Vagina (tissue), 2 donors: ENCODE measurements at regions not wholly inside any gene's neighbourhood (a gene's known extent, or its start where the extent isn't known, plus 50 kb on each side); places are given as distances from the start of the nearest gene placed in this dataset.

Experiments used
- CTCF ChIP-seq, 3 experiments: fragments of 450-650 bp in 2 of 3; fragments of 200-600 bp in 1 of 3; sonication (generic) in 1 of 3; IDR thresholded peaks; one replicate each; pipeline ENCODE4 v1.5.1; 2017 to 2019; ENCODE audit warnings: antibody characterized with exemption in 3 of 3, mild to moderate bottlenecking in 2 of 3, moderate library complexity in 2 of 3
- POLR2A ChIP-seq, 2 donors: fragments of 450-650 bp; IDR thresholded peaks; one replicate each; pipeline ENCODE4 v1.6.1; 2017; ENCODE audit warnings: antibody characterized with exemption in 2 of 2, mild to moderate bottlenecking in 2 of 2, moderate library complexity in 2 of 2
- POLR2AphosphoS5 ChIP-seq, 2 donors: sonication (generic); formaldehyde crosslinking; IDR thresholded peaks; one replicate each; pipeline ENCODE4 v1.9.0; 2017; ENCODE audit warnings: antibody characterized with exemption in 2 of 2, mild to moderate bottlenecking in 2 of 2, low read depth in 1 of 2; ENCODE audit not compliant: insufficient read depth in 1 of 2

DNA sequence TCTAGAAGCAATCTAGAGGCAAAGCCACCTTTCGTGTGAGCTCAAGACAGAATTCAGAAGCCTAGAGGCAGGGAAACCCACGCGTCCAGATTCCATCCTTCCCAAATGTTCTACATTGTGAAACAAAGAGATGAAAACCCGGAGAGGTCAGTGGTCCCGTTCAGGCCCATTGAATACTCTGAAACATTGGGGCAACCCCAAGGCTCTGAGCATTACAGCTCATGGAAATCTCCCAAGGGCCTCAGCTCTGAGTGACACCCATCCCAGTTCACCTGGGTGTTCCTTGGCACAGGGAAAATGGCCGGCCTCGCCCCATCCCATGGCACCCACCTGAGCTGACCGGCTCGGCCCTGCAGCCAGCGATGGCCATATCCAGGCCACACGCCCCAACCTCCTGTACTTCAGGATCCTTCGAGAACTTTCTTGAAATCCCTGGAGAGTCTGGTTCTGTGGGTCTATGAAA is 128.6 kb upstream of the FGF3 start:
- TF ChIP-seq POLR2AphosphoS5 (IDR thresholded peaks at IDR 0.05; ENCODE audit: insufficient read depth in 1 of 2, low read depth in 1 of 2) (no peak), POLR2A (IDR thresholded peaks at IDR 0.05) (no peak), CTCF (IDR thresholded peaks at IDR 0.05) (no peak)
